Activated naive CD4-positive, alpha-beta T cell treated with anti-CD3 and anti-CD28 coated beads, Interleukin-2, amount 50 U/mL, for 72 hours (primary cell): ENCODE measurements at regions not wholly inside any gene's neighbourhood (a gene's known extent, or its start where the extent isn't known, plus 50 kb on each side); places are given as distances from the start of the nearest gene placed in this dataset.

ENCODE experiments used
- ATAC-seq, 2 donors: fragments of 150-1000 bp; cut with Tn5 transposase; 2 replicates each; pipeline ENCODE4 v1.10.0; 2021; ENCODE audit warnings: mild to moderate bottlenecking in 2 of 2, moderate library complexity in 2 of 2
- DNase-seq, 2 donors: peaks; one replicate each; pipeline ENCODE4 v3.0.0; 2021 to 2022; ENCODE audit warnings: low spot score in 2 of 2
- H3K27ac Mint-ChIP-seq, 2 donors: one replicate each; pipeline ENCODE4 v1.8.0; 2022; ENCODE audit warnings: mild to moderate bottlenecking in 2 of 2, mixed read lengths in 2 of 2
- H3K36me3 Mint-ChIP-seq, 2 donors: one replicate each; pipeline ENCODE4 v1.8.0; 2022; ENCODE audit warnings: mixed read lengths in 2 of 2
- H3K9me3 Mint-ChIP-seq, 2 donors: one replicate each; pipeline ENCODE4 v1.8.0; 2022; ENCODE audit warnings: mixed read lengths in 2 of 2

- Mint-ChIP-seq H3K36me3 (no peaks in the 10 kb centered on the region), H3K9me3 (no peaks in the 10 kb centered on the region), H3K27ac (no peak overlapping the region)
- ATAC-seq = no peak
- DNase-seq = no peak
Observed at GRCh38 chr14:104427131-104427851, 152.3 kb upstream of the C14orf180 start.

GRCh38 chr14:104428333-104428851 lies 151.2 kb upstream of the C14orf180 start:
- H3K9me3 Mint-ChIP-seq = no peaks in the 10 kb centered on the region
- no peak overlapping the region for H3K27ac Mint-ChIP-seq
- H3K36me3 Mint-ChIP-seq = no peaks in the 10 kb centered on the region
- no peak for ATAC-seq
- no peak for DNase-seq

- Mint-ChIP-seq H3K9me3 (no peaks in the 10 kb centered on the region), H3K27ac (no peak overlapping the region), H3K36me3 (no peaks in the 10 kb centered on the region)
- no peak for DNase-seq
- no peak for ATAC-seq
Observed at GRCh38 chr14:104428860-104429259, 150.7 kb upstream of the C14orf180 start.

- Mint-ChIP-seq H3K9me3 (no peaks in the 10 kb centered on the region), H3K36me3 (no peaks in the 10 kb centered on the region), H3K27ac (no peak overlapping the region)
- ATAC-seq (no peak), DNase-seq (no peak)
Observed at GRCh38 chr14:104429291-104429861, 150.2 kb upstream of the C14orf180 start.

GRCh38 chr14:104431351-104431928 lies 148.1 kb upstream of the C14orf180 start:
- no peaks in the 10 kb centered on the region for H3K36me3 Mint-ChIP-seq
- DNase-seq (no peak), ATAC-seq (no peak)
- H3K9me3 Mint-ChIP-seq = no peaks in the 10 kb centered on the region
- no peak overlapping the region for H3K27ac Mint-ChIP-seq

GRCh38 chr14:104431929-104432541 lies 147.5 kb upstream of the C14orf180 start:
- H3K27ac Mint-ChIP-seq = no peak overlapping the region
- ATAC-seq = no peak
- no peak for DNase-seq
- no peaks in the 10 kb centered on the region for H3K36me3 Mint-ChIP-seq
- H3K9me3 Mint-ChIP-seq = no peaks in the 10 kb centered on the region

GRCh38 chr14:104432611-104433231 lies 146.8 kb upstream of the C14orf180 start:
- Mint-ChIP-seq H3K36me3 (no peaks in the 10 kb centered on the region), H3K27ac (no peak overlapping the region), H3K9me3 (no peaks in the 10 kb centered on the region)
- no peak for DNase-seq
- no peak for ATAC-seq

- Mint-ChIP-seq H3K27ac (no peak overlapping the region), H3K9me3 (no peaks in the 10 kb centered on the region), H3K36me3 (no peaks in the 10 kb centered on the region)
- DNase-seq = no peak
- ATAC-seq = no peak
Observed at GRCh38 chr14:104433401-104434213, 146.0 kb upstream of the C14orf180 start.

GRCh38 chr14:104434214-104435076 lies 145.1 kb upstream of the C14orf180 start:
- H3K9me3 Mint-ChIP-seq = no peaks in the 10 kb centered on the region
- DNase-seq (no peak), ATAC-seq (no peak)
- H3K27ac Mint-ChIP-seq = peak overlapping the region; percentile 4 to 9
- no peaks in the 10 kb centered on the region for H3K36me3 Mint-ChIP-seq

- ATAC-seq (no peak), DNase-seq (peak in 1 of 2 donors; percentile 50)
- H3K36me3 Mint-ChIP-seq = no peaks in the 10 kb centered on the region
- H3K27ac Mint-ChIP-seq = peak overlapping the region in 1 of 2 donors; percentile 4
- no peaks in the 10 kb centered on the region for H3K9me3 Mint-ChIP-seq
Observed at GRCh38 chr14:104435147-104436046, 144.2 kb upstream of the C14orf180 start.

- H3K9me3 Mint-ChIP-seq = no peaks in the 10 kb centered on the region
- no peaks in the 10 kb centered on the region for H3K36me3 Mint-ChIP-seq
- DNase-seq (peak in 1 of 2 donors; percentile 49), ATAC-seq (peak in 1 of 2 donors; percentile 22)
- H3K27ac Mint-ChIP-seq = peak overlapping the region in 1 of 2 donors; percentile 33
Observed at GRCh38 chr14:104436047-104436591, 143.4 kb upstream of the C14orf180 start.

GRCh38 chr14:104436741-104437701 lies 142.5 kb upstream of the C14orf180 start:
- Mint-ChIP-seq H3K27ac (no peak overlapping the region), H3K36me3 (no peaks in the 10 kb centered on the region), H3K9me3 (no peaks in the 10 kb centered on the region)
- no peak for ATAC-seq
- DNase-seq = peak in 1 of 2 donors; percentile 43

- ATAC-seq (no peak), DNase-seq (no peak)
- Mint-ChIP-seq H3K36me3 (no peaks in the 10 kb centered on the region), H3K27ac (no peak overlapping the region), H3K9me3 (no peaks in the 10 kb centered on the region)
Observed at GRCh38 chr14:104437703-104438102, 141.9 kb upstream of the C14orf180 start.
